AG04449 (cell line): ENCODE measurements at regions not wholly inside any gene's neighbourhood (a gene's known extent, or its start where the extent isn't known, plus 50 kb on each side); places are given as distances from the start of the nearest gene placed in this dataset.

Experiments
- CTCF ChIA-PET: fragments of 350-600 bp; formaldehyde crosslinking; extraction: SDS; loops from one replicate; lab custom pipeline; 2021; ENCODE audit warnings: antibody characterized with exemption; lab: Yijun Ruan, JAX
- POLR2A ChIA-PET: fragments of 400-600, 350-600 bp; formaldehyde crosslinking; extraction: SDS; loops from one replicate; lab custom pipeline; 2020; ENCODE audit warnings: antibody characterized with exemption, inconsistent platforms; lab: Yijun Ruan, JAX
- DNase-seq: peaks from one replicate; pipeline ENCODE4 v3.0.0-alpha.2; 2010; ENCODE audit warnings: low read depth, low spot score
- H3K4me3 ChIP-seq: 2 replicates; pipeline ENCODE4 v1.5.1; 2011; ENCODE audit warnings: low read depth, mild to moderate bottlenecking, control low read depth, low read length
- TF ChIP-seq, protein P1 (sequence below): IDR thresholded peaks from one replicate; pipeline ENCODE4 v1.5.1; 2011; ENCODE audit warnings: mild to moderate bottlenecking, moderate library complexity, low read length, control low read depth, inconsistent platforms; ENCODE audit not compliant: insufficient read depth; ENCODE audit errors: missing control alignments

GRCh38 chr17:71936977-71937376 lies 183.8 kb upstream of the SOX9 start:
- no peak for DNase-seq
- CTCF ChIA-PET, result no interaction called here
- POLR2A ChIA-PET, result no interaction called here
- TF ChIP-seq, protein P1, sequence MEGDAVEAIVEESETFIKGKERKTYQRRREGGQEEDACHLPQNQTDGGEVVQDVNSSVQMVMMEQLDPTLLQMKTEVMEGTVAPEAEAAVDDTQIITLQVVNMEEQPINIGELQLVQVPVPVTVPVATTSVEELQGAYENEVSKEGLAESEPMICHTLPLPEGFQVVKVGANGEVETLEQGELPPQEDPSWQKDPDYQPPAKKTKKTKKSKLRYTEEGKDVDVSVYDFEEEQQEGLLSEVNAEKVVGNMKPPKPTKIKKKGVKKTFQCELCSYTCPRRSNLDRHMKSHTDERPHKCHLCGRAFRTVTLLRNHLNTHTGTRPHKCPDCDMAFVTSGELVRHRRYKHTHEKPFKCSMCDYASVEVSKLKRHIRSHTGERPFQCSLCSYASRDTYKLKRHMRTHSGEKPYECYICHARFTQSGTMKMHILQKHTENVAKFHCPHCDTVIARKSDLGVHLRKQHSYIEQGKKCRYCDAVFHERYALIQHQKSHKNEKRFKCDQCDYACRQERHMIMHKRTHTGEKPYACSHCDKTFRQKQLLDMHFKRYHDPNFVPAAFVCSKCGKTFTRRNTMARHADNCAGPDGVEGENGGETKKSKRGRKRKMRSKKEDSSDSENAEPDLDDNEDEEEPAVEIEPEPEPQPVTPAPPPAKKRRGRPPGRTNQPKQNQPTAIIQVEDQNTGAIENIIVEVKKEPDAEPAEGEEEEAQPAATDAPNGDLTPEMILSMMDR, result no peak
- H3K4me3 ChIP-seq, result no peak overlapping the region

DNA sequence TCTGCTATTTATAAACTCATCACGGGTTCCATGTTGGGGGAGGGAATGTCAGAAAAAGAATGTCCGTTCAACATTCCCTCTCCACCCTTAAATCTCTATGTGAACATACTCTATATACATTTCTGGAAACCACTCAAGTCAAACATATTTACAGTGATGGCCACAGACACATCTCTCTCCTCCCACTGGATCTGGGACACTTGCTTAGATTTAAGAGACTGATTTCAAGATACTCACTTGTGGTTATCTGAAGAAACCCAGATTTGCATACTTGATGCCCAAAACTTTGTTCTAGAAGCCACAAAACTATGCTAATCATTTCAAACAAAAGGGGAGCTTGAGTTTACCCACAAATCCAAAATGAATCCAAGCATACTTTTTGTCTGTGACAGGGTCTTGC lies 182.9 kb upstream of the SOX9 start:
- ChIA-PET POLR2A (no interaction called here), CTCF (no interaction called here)
- no peak for DNase-seq
- H3K4me3 ChIP-seq, result no peak overlapping the region
- TF ChIP-seq, protein P1, result no peak

- TF ChIP-seq, protein P1, result no peak
- ChIA-PET CTCF (no interaction called here), POLR2A (no interaction called here)
- no peak overlapping the region for H3K4me3 ChIP-seq
- DNase-seq, result no peak
Observed at GRCh38 chr17:71938340-71939010, 182.3 kb upstream of the SOX9 start.

- no peak for DNase-seq
- TF ChIP-seq, protein P1, result no peak
- no peak overlapping the region for H3K4me3 ChIP-seq
- POLR2A ChIA-PET, result no interaction called here
- CTCF ChIA-PET, result no interaction called here
Observed at GRCh38 chr17:71941920-71942319, 178.9 kb upstream of the SOX9 start.

GRCh38 chr17:71942626-71943025 lies 178.2 kb upstream of the SOX9 start:
- TF ChIP-seq, protein P1, result no peak
- H3K4me3 ChIP-seq, result no peak overlapping the region
- POLR2A ChIA-PET, result no interaction called here
- CTCF ChIA-PET, result no interaction called here
- no peak for DNase-seq

- DNase-seq, result no peak
- POLR2A ChIA-PET, result no interaction called here
- TF ChIP-seq, protein P1, result no peak
- no peak overlapping the region for H3K4me3 ChIP-seq
- CTCF ChIA-PET, result no interaction called here
Observed at GRCh38 chr17:71948703-71949422, 172.0 kb upstream of the SOX9 start.
